DLD1 (cell line): ENCODE measurements at regions not wholly inside any gene's neighbourhood (a gene's known extent, or its start where the extent isn't known, plus 50 kb on each side); places are given as distances from the start of the nearest gene placed in this dataset.

Experiments used
- in situ Hi-C: cut with HindIII; loops from 2 replicates; pipeline ENCODE4 v1.10.0; 2017; ENCODE audit warnings: low sequenced_read_pairs

- in situ Hi-C loops, result no loop called here
Measured at GRCh38 chr7:18400726-18401125, 94.8 kb upstream of the HDAC9 start.

- in situ Hi-C loops, result no loop called here
Measured at GRCh38 chr7:18401757-18402156, 93.8 kb upstream of the HDAC9 start.

DNA sequence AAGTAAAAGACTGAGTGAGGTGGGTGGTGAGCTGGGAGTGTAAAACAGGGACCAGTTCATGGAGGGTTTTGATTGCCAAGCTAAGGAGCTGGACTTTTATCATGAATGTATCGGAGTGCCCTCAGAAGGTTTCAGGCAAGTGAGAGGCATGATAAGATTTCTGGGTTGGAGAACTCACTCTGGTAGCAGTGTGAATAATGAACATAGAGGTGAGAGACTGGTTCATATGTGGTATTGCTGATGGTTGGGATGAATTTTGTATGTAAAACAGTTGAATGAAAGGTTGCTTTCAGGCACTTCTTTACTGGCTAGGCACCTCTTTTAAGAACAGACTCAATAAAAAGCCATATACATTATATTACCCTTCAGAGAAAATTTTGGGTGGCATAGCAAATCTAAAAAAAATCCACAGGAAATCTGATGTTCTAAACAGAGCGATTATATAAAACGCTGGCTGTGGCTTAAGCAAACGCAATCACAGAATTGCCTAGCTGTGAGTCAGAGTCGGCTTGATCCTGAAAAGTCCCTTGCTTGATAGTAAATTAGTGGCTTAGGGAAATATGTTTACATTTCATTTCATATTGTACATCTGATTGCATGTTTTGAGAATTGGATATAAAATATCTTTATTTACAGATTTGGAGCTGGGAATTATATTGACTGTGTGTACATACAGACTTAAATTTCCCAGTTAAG, 92.9 kb upstream of the HDAC9 start:
- in situ Hi-C loops, result no loop called here

- in situ Hi-C loops, result no loop called here
Measured at GRCh38 chr7:18405726-18406125, 89.8 kb upstream of the HDAC9 start.

DNA sequence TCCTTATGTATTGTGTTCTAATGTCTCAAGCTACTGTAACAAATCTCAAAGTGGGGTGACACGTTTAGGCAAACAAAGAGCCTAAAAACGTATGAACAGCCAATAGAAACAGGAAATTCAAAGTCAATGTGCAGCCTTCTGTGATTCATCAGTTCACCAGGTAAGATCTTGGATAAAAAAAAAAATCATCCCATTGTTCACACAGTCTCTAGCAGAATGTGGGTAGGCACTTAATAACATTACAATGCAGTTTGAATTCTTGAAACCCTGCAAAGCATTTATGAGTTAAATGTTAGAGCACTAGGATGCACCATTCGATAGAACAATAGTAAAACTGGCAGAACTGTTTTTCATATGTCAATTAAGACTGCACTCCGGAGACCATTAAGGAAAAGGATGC, 88.2 kb upstream of the HDAC9 start:
- in situ Hi-C loops, result no loop called here

GRCh38 chr7:18408461-18408860, 87.1 kb upstream of the HDAC9 start:
- in situ Hi-C loops, result no loop called here

- in situ Hi-C loops, result no loop called here
Measured at GRCh38 chr7:18408868-18409267, 86.7 kb upstream of the HDAC9 start.

DNA sequence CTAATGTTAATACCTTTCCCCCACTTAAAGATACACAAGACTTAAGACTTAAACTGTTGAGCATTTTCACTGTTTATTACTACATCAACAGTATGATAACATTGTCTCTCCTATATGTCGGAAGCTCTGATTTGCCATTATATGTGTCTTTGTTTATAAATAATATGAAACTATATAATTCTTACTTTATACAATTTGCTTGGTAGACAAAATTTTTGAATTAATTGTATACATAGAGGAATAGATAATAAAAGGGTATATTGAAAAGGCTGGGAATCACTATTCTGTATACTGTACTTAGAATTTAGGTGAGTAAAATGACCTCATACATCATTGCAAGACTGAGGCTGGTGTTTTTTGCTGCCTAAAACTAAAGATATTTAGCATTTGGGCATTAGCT, 82.1 kb upstream of the HDAC9 start:
- in situ Hi-C loops, result no loop called here

GRCh38 chr7:18414885-18415284, 80.7 kb upstream of the HDAC9 start:
- in situ Hi-C loops, result no loop called here

- in situ Hi-C loops, result no loop called here
Measured at GRCh38 chr7:18416988-18417387, 78.6 kb upstream of the HDAC9 start.

- in situ Hi-C loops, result no loop called here
Measured at GRCh38 chr7:18419456-18419855, 76.1 kb upstream of the HDAC9 start.

DNA sequence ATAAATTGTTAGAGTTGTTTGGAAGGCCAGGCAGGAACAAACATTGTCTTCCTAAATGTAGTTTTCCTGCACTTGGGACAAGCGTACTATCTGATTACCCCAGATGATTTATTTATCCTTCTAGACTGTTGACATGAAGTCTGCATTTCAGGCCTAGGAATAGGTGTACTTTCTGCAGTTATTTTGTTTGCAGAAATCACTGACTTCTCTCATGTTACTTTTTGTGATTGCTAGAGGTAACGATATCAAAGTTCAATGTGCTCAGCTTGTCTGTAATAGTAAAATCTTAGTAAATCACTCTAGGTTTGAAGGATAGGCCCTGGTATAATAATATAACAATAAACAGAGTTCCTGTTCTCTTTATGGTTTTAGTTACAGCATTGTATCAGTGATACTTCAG, 75.4 kb upstream of the HDAC9 start:
- in situ Hi-C loops, result no loop called here

GRCh38 chr7:18420748-18421147, 74.8 kb upstream of the HDAC9 start:
- in situ Hi-C loops, result no loop called here

- in situ Hi-C loops, result no loop called here
Measured at GRCh38 chr7:18421297-18422002, 74.1 kb upstream of the HDAC9 start.

GRCh38 chr7:18425227-18425626, 70.3 kb upstream of the HDAC9 start:
- in situ Hi-C loops, result no loop called here

GRCh38 chr7:18425838-18426445, 69.6 kb upstream of the HDAC9 start:
- in situ Hi-C loops, result no loop called here

DNA sequence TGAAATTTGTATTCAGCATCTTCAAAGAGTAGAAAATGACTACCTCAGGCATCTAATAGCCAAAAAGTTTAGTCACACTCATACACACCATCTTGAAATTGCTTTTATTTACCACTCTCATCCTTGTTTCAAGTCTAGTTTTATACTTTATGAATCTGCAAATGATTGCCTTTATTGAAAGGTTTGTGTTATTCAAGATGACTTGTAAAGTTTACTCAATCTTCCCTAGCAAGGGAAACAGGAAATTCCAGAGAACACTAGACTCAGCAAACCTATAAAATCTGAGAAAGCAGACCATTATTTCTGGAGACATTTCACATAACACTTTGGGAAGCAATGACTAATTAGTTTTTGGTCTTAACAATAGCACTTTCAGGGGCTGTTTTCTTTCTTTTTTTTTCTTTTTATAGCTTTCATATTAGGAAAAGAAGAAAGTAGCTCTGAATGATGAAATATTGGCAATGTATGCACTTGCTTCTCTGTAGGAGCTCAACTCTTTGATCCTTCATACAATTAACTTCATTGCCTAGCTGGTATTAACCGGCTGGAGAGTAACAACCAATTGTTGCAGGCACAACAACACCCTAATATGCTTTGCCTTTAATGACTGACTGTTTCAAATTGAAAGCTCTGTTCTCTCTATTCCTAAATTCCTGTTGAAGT, 68.9 kb upstream of the HDAC9 start:
- in situ Hi-C loops, result no loop called here

DNA sequence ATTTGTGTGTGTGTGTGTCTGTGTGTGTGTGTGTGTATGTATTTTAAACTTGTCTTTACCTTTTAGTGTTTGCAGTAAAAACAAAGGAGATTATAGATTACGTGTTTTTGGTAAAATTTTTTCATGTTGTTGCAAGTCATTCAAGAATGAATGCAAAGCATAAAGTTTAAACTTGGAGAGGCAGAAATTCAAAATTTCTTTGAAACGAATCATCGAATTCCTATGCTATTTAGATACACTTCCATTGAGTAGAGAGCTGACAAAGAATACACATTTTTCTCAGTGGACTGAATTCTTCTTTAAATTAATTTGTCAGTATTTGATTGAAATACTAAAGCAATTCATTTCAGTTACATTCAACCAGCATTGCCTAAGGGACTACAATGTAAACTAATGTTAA, 66.0 kb upstream of the HDAC9 start:
- in situ Hi-C loops, result no loop called here

DNA sequence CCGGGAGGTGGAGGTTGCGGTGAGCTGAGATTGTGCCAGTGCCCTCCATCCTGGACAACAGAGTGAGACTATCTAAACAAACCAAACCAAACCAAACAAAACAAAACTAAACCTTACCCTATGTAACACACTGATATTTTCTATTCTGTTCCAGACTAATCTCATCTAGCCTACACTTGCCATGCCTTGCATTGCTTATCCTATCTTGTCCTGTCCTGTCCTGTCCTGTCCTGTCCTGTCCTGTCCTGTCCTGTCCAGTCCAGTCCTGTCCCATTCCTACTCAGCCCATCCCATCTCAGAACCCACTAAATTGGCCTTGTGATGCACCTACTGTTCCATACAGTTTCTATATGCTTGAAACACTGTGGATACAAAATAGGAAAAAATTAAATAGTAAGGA, 64.7 kb upstream of the HDAC9 start:
- in situ Hi-C loops, result no loop called here

GRCh38 chr7:18434171-18434570, 61.4 kb upstream of the HDAC9 start:
- in situ Hi-C loops, result no loop called here

DNA sequence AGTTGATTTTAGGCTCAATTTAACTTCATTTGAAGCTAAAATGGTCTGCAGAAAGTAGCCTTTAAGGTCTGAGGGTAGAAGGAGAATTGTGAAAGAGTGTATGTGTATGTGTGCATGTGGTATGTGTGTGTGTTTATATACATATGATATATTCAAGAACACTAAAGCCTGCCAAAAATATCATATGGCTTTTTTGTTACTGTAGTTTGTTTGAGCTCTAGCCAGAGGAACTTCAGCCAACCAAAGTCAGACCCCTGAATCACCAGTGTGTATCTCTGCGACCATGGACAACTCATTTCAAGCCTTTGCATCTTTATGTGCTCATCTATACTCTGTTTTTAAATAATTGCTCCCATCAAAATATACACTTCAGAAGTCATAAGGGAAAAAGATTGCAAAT, 58.4 kb upstream of the HDAC9 start:
- in situ Hi-C loops, result no loop called here

GRCh38 chr7:18440934-18441333, 54.6 kb upstream of the HDAC9 start:
- in situ Hi-C loops, result no loop called here
